NCI-H187 (cell line): ENCODE measurements at regions not wholly inside any gene's neighbourhood (a gene's known extent, or its start where the extent isn't known, plus 50 kb on each side); places are given as distances from the start of the nearest gene placed in this dataset.

Experiments used
- DNase-seq, 2 experiments: peaks; one replicate each; lab custom pipeline; 2025; lab: John Stamatoyannopoulos, UW

- no peak for DNase-seq
These were observed 538.6 kb downstream of the TNS3 start for GRCh38 chr7:47043304-47043703.

- DNase-seq = no peak
These were observed 539.2 kb downstream of the TNS3 start for GRCh38 chr7:47042669-47043068.

DNA sequence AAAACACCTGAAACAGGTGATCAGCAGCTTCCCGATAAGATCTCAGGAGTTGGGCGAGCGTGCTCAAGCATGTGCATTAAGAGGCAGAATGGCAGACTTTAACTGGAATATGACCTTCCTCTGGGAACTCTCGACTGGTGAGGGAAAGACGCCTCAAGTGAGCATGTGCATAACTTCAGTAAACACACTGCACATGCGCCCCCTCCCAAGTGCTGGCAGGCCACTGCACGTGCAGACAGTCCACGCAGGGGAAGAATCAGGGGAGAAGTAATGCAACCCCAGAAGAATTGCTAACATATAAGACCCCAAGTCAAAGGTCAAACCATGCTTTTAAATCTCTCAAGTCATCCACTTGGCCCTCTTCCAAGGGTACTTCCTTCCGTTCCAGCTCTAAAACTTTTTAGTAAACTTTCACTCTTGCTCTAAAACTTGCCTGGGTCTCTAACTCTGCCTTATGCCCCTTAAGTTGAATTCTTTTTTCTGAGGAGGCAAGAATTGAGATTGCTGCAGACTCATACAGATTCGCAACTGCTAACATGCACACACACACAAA lies 541.0 kb downstream of the TNS3 start:
- no peak for DNase-seq

- DNase-seq = no peak
These were observed 542.0 kb downstream of the TNS3 start for GRCh38 chr7:47039904-47040303.

DNA sequence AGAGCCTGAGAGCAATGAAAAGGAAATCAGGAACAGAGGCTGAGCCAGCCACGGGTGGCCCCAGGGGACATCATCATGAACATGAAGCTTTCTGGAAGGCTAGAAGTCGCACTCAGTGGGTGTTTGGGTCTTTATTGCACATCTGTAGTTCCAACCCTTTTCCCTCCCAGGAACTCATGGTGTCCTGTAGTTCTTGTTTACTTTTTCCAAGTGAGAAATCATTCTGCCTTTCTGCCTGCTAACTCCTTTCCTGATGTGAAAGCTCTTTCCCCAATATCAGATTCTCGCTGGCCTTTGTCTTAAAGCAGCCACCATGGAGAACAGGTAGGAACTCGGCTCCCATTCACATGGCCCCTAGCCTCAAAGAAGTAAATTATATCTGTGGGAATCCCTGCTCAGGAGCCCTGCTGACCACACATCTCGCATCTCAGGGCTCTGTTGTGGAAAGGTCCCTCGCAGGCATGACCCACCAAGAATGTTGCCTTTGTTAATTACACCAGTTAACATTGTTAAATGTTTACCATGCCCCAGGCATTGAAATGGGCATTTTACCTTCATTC lies 542.7 kb downstream of the TNS3 start:
- no peak for DNase-seq

DNA sequence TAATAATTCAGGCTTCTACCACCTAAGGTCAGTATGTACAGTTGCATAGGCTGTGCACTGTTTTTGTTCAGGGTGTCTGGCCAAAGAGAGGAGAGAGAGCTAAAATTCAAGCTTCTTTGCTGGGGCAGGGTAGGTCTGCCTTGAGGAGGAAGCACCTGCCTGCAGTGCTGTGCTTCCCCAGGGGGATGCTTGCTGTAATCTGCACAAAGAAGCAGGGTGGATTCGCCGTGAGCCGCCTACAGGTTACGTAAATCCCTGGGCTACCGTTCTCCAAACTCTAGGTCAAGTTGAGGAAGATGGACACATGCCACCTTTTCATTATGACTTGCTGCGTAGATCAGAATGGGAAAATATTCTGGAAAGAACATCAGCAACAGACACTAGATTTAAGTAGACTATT lies 543.3 kb downstream of the TNS3 start:
- no peak for DNase-seq

GRCh38 chr7:47037607-47038006 lies 544.3 kb downstream of the TNS3 start:
- no peak for DNase-seq

- DNase-seq = no peak
These were observed 545.0 kb downstream of the TNS3 start for GRCh38 chr7:47036909-47037308.

GRCh38 chr7:47035522-47035921 lies 546.4 kb downstream of the TNS3 start:
- DNase-seq = no peak

- DNase-seq = no peak
These were observed 547.7 kb downstream of the TNS3 start for GRCh38 chr7:47034180-47034579.

- no peak for DNase-seq
These were observed 549.4 kb downstream of the TNS3 start for GRCh38 chr7:47032536-47032908.

DNA sequence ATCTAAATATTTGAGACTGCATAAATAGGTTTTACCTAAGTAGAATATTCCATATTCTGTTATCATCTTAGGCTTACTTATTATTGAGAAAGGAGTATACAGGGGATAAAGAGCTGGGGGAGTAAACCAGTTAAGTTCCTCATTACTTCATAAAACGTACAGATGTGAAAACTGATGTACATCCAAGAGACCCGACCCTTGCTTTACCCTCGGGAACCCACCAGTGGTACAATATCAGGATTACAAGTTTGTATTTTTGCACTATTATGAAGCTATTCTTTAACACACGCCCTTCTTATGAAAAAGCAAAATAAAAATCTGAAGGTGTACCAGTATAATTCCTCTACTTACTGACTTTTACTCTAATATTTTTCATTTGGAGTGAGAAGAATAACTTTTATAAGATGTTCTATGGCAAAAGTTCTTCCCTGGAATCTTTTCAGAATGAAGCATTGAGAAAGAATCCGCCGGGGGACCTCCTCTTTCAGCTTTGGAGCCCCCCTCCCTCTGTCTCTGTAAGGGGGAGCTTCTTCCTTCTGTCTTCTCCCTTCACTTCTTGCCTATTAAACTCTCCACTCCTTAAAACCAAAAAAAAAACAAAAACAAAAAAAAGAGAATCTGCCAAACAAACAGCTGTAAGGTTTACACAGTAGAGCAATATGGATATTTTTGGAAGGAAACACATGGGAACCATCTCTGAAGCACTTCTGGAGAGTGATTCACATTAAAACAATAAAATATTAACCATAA lies 550.0 kb downstream of the TNS3 start:
- no peak for DNase-seq

DNA sequence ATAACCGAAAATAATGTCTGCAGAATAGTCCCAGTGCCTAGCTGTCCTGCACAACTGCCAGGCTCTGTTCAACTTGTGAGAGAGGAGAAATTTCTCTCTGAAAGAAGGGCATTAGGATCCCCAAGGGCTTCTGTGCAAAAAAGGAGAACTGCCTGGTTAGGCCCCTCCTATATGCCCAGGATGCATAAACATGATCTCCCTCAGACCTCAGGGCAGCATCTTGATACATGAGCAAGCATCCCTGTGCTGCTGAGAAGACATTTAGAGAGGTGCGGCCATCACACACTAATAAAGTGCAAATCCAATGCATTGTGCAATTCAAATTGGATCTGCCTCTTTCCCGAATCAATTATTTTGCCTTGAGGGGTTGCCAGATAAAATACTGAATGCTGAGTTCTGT lies 553.6 kb downstream of the TNS3 start:
- no peak for DNase-seq

- DNase-seq = no peak
These were observed 554.1 kb downstream of the TNS3 start for GRCh38 chr7:47027695-47028240.

DNA sequence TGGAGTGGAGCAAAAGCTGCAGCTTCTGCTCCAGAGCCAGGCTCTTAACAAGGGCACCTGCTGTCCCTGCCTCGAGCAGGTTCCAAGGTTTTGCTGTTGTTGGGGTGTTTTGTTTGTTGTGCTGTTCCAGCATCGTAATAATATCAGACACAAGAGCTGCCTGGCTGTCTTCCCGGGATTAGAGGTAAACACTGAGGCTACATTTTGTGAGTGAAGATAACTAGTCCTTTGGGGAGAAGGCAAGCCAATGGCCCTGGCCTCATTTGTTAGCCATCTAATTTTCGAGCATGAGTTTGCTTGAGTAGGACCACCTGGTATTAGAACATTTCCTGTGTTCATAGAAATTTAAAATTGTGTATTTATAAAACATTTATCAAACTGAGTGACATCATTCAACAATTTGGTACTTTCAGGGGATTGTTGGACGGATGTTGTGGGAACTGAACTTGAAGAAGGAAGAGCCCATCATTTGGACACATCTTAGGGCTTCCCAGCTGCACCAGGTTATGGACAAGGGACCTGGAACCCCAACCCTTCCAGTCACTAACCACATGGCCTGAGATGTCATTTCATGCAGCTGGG lies 555.0 kb downstream of the TNS3 start:
- no peak for DNase-seq

DNA sequence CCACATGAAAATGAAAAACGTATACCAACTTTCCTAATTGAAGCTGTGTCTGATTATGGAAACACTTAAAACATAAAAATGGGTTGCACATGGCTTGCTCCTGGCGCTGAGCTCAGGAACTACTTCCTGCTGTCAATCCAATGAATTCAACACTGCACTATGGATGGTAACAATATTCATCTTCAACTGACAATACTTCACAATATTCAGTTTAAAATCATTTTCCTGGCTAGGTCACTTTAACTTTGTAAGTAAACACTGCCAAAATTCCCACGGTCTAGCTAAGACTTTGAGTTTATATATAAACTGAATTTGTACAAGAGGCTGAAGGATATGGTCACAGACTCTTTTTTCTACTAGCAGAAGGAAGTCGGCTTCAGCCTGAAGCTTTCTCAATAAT lies 556.9 kb downstream of the TNS3 start:
- DNase-seq = no peak

GRCh38 chr7:47008461-47008860 lies 573.5 kb downstream of the TNS3 start:
- DNase-seq = no peak

DNA sequence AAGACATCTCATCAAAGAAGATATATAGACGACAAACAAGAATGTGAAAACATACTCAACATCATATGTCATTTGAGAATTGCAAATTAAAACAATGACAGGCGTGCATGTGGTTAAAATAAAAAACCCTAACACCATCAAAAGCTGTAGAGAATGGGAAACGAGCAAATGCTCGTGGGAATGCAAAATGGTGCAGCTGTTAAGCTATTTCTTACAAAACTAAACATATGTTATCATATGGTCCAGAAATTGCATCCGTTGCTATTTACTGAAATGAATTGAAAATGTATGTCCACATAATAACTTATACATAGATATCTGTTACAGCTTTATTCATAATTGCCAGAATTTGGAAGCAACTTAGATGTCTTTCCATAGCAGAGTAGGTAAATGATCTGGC lies 574.4 kb downstream of the TNS3 start:
- no peak for DNase-seq

GRCh38 chr7:47000561-47000960 lies 581.4 kb downstream of the TNS3 start:
- DNase-seq = no peak

GRCh38 chr7:46999866-47000265 lies 582.0 kb downstream of the TNS3 start:
- DNase-seq = no peak

DNA sequence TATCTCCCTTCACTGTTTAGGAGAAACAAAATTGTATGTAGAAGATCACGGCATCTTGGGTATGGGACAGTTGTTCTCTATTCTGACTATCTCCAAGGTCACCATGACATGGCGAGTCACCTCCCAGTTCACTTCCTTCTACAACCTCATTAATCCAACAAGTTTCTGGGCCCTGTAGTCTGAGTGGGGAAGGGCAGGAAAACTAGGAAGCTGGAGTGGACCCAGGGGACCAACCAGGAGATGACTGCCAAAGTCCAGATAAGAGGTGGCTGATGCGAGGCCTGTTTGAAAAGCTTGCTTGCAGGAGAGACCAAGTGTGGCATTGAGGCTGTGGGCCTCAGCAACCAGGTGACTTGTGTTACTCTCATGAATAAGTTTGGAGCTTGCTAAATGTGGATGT lies 584.9 kb downstream of the TNS3 start:
- no peak for DNase-seq

- DNase-seq = no peak
These were observed 588.5 kb downstream of the TNS3 start for GRCh38 chr7:46993396-46993795.

GRCh38 chr7:46990761-46991160 lies 591.1 kb downstream of the TNS3 start:
- no peak for DNase-seq
